Fibroblast of the aortic adventitia (primary cell): ENCODE measurements at regions not wholly inside any gene's neighbourhood (a gene's known extent, or its start where the extent isn't known, plus 50 kb on each side); places are given as distances from the start of the nearest gene placed in this dataset. TPM values are rescaled to one million over a fixed set of nuclear protein-coding genes. Genes with fewer than 3 reads are reported as not detected.

Source experiments
- DNase-seq: peaks from one replicate; pipeline ENCODE4 v3.0.0-alpha.2; 2010; ENCODE audit warnings: low read depth
- H3K4me3 ChIP-seq: 2 replicates; pipeline ENCODE4 v1.5.1; 2011; ENCODE audit warnings: low read depth, mild to moderate bottlenecking, control low read depth, low read length, moderate library complexity
- small RNA-seq: library from RNA; depleted of rRNA; stranded (forward); fragments of <200 nt; gene quantifications from one replicate; pipeline ENCODE3, GENCODE V24; 2012
- TF ChIP-seq, protein P1 (sequence below): IDR thresholded peaks from 2 replicates; pipeline ENCODE4 v1.5.1; 2011; ENCODE audit warnings: mild to moderate bottlenecking, low read length, control low read depth, inconsistent platforms; ENCODE audit not compliant: insufficient read depth

DNA sequence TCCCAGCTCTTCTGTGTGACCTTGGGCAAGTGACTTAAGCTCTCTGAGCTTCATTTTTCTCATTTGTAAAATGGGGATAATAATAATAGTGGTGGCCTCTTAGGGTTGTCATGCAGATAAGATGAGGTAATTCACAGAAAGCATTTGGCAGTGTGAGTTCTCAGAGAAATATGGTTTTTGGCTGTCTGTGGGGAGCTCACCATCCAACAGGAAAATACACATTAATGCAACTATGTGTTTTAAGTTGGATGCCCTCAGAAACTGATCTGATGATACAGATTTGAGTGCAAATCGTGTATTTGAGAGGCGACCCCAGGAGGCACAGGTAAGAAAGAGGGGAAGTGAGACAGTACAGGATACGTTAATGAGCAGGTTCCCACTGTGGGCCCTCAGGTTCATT, 56.1 kb upstream of the SPRED2 start:
- H3K4me3 ChIP-seq: no peak overlapping the region
- no peak for DNase-seq
- TF ChIP-seq, protein P1, sequence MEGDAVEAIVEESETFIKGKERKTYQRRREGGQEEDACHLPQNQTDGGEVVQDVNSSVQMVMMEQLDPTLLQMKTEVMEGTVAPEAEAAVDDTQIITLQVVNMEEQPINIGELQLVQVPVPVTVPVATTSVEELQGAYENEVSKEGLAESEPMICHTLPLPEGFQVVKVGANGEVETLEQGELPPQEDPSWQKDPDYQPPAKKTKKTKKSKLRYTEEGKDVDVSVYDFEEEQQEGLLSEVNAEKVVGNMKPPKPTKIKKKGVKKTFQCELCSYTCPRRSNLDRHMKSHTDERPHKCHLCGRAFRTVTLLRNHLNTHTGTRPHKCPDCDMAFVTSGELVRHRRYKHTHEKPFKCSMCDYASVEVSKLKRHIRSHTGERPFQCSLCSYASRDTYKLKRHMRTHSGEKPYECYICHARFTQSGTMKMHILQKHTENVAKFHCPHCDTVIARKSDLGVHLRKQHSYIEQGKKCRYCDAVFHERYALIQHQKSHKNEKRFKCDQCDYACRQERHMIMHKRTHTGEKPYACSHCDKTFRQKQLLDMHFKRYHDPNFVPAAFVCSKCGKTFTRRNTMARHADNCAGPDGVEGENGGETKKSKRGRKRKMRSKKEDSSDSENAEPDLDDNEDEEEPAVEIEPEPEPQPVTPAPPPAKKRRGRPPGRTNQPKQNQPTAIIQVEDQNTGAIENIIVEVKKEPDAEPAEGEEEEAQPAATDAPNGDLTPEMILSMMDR: no peak

DNA sequence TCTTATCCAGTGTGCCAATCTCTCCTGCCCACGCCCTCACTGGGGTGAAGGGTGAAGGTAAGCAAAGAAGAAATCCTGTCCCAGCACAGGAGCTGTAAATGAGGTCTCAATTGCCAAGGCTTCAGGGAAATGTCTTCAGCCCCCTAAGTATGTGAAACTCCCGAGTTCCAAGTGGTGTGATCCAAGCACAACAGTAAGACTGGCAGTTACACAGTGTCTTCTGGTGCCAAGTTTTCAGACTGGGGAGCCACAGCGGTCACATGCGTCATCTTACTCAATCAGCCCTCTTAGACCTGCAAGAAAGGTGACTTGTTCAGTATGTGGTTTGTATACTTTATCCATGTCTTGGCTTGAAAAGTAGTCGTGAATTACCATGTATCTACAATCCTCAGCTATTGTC, 55.0 kb upstream of the SPRED2 start:
- H3K4me3 ChIP-seq: no peak overlapping the region
- TF ChIP-seq, protein P1: no peak
- DNase-seq: peak; percentile 11

DNA sequence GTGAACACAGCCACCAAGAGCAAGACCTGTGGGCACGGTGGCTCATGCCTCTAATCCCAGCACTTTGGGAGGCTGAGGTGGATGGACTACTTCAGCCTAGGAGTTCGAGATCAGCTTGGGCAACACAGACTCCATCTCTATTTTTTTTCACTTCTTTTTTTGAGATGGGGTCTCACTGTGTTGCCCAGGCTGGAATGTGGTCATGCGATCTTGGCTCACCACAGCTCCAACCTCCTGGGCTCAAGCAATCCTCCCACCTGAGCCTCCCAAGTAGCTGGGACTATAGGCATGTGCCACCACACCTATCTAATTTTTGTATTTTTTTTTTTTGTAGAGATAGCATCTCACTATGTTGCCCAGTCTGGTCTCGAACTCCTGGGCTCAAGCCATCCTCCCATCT, 54.4 kb upstream of the SPRED2 start:
- no peak overlapping the region for H3K4me3 ChIP-seq
- TF ChIP-seq, protein P1: no peak
- DNase-seq: no peak

DNA sequence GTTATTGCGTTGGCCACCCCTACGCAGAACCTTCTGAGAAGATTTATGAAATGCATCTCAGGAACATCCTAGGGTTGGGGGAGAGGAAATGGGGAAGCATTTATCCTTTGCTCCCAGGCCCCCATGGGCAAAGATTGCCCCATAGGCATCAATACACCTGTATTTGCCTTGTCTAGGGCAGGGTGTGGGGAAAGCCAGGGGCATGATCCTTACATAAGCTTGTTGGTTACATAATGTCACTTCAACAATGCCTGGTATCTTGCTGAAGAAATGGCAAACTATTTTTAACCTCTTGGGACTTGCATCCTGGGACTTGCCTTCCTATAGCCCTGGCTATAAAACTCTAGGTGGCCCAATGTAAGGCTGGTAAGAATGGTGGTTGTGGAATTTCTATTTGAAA, 53.9 kb upstream of the SPRED2 start:
- TF ChIP-seq, protein P1: no peak
- DNase-seq: no peak
- no peak overlapping the region for H3K4me3 ChIP-seq

DNA sequence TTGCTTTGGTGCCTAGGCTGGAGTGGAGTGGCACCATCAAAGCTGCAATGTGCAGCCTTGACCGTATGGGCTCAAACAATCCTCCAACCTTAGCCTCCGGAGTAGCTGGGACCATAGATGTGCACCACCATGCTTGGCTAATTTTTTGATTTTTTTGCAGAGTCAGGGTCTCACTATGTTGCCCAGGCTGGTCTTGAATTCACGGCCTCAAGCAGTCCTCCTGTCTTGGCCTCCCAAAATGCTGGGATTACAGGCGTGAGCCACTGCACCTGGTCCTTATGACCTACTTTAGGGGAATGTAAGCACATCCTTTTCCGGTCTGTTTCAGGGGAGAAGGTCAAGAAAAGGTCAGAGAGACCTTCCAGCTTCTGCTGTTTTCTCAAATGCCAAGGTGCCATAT, 53.4 kb upstream of the SPRED2 start:
- no peak overlapping the region for H3K4me3 ChIP-seq
- DNase-seq: no peak
- TF ChIP-seq, protein P1: no peak

DNA sequence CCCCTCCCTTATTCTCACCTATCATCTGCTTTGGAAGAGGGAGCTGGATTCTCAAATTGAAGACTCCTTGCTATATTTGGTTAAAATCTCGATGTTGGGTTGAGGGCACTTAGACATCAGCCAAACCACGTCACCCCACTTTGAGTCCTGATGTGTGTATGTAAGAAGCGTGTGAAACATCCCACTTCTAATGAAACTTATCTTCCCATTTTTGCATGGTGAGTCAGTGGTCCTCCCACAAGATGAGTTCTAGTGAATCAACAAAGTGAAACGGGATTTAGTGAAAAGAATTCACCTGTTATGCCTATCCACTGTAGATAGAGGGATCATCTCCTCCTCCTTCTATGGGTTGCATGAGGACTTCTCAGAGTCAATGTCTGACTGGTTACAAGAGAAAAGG, 51.4 kb upstream of the SPRED2 start:
- TF ChIP-seq, protein P1: no peak
- no peak overlapping the region for H3K4me3 ChIP-seq
- DNase-seq: no peak

DNA sequence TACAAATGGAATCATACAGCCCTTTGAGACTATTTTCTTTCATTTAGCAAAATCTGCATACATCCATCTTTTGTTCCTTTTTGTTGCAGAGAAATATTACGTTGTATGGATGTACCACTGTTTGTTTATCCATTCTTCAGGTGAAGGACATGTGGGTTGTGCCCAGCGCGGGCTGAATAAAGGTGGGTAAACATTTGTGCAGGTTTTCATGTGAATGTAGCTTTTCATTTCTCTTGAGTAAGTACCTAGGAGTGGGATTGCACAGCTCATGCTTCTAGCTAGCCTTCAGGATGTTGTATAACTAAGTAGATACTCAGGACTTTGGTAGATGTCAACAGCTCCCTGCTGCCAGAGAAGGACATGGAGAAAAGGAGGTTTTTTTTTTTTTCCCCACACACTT, 50.6 kb upstream of the SPRED2 start:
- no peak for DNase-seq
- TF ChIP-seq, protein P1: no peak
- H3K4me3 ChIP-seq: no peak overlapping the region

Small RNA genes in the stretch of these regions (small RNA-seq; reads per million reads assigned to genes)
- not detected for gene MIR4778
- gene RN7SL635P: 0.51 reads per million
- not detected for gene VTRNA2-2P
